GM18909 (cell line): ENCODE measurements at regions not wholly inside any gene's neighbourhood (a gene's known extent, or its start where the extent isn't known, plus 50 kb on each side); places are given as distances from the start of the nearest gene placed in this dataset.
"Not testable (repeated sequence)": the region's sequence is repeated elsewhere in the genome, so short reads cannot be mapped to it uniquely, and the experiment has no call there.

Experiments used
- ATAC-seq: cut with Tn5 transposase; IDR thresholded peaks from one replicate; pipeline ENCODE4 v1.9.1; 2021; ENCODE audit warnings: mild to moderate bottlenecking; ENCODE audit not compliant: unreplicated experiment, poor library complexity

DNA sequence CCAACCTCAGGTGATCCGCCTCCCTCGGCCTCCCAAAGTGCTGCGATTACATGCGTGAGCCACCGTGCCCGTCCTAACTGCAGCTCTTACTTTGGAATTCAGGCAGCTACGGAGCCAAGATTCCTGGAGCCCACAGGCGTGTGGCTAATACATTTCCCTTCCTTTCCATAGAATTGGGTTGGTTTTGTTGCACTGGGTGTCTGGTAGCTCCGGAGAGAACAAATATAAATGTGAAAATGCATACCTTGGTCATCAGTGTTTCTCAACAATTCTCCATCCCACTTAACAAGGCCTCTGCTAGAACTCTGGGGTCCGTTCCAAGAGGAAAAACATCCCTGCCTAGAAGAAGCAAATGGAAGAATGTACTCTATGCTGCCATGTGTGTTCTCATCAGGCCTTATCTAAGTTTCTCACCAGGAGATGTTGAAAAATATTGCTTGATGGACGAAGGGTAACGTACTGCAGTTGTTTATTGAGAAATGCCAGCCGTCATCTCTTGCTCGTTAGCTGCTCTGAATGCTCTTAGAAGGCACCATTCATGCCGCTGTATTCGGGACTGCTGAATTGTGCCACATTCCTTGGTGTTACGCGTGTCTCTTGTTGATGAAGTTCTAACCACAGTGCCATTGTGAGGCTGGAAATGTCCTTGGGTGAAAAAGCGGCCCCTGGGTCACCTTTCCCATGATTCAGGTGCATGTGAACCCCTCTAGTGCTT is 50.5 kb upstream of the CD99 start:
- ATAC-seq, result no peak

DNA sequence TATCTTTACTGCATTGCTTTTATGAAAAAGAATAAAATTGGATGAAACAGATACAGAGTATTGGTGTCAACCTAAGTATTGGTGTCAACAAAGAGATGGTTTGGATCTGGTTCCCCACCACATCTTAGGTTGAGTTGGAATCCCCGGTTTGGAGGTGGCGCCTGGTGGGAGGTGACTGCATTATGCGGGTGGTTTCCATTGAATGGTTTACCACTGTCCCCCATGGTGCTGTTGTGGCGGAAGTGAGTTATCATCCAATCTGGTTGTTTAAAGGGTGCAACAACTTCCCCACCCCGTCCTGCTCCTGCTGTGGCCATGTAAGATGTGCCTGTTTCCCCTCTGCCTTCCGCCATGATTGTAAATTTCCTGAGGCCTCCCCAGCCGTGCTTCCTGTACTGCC is 52.8 kb upstream of the CD99 start:
- no peak for ATAC-seq

GRCh38 chrX:2635342-2635741 is 55.8 kb upstream of the CD99 start:
- ATAC-seq, result no peak

DNA sequence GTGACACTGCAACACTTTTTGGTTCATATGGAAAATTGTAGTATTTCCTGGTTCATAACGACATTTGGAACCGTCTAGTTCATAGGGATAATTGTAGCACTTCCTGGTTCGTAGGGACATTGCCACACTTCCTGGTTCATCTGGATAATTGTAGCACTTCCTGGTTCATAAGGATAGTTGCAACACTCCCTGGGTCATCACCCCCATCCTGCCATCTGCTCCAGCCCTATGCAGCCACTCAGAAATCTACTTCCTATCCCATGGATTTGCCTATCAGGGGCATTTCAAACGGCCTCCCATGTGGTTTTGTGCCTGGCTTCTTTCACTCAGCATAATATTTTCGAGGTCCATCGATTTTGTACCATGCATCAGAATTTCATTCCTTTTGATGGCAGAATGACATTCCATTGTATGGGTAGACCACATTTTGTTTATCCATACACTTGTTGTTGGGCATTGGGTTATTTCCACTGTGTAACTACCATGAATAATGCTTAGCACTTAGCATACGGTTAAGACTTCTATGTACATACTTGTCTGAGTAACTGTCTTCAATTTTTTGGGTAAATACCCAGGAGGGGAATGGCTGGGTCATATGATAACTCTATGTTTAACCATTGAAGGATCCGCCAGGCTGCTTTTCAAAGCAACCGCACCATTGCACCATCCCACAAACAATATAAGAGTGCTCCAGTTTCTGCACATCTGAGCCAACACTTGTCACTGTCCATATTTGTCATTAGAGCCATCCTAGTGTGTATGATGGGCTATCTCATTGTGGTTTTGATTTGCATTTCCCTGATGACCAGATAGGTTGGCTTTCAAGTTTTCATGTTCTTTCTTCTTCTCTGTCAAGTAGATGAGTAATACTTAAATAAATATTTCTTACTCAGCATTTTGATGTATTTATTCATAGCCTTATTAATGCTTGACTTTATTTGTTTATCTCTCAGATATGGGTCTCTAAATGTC is 58.3 kb upstream of the CD99 start:
- peak; percentile 43 for ATAC-seq

- ATAC-seq, result no peak
Observed at GRCh38 chrX:2631743-2632532, 59.2 kb upstream of the CD99 start.

GRCh38 chrX:2630935-2631742 is 60.0 kb upstream of the CD99 start:
- not testable (repeated sequence) for ATAC-seq

- ATAC-seq, result not testable (repeated sequence)
Observed at GRCh38 chrX:2630008-2630934, 60.8 kb upstream of the CD99 start.

DNA sequence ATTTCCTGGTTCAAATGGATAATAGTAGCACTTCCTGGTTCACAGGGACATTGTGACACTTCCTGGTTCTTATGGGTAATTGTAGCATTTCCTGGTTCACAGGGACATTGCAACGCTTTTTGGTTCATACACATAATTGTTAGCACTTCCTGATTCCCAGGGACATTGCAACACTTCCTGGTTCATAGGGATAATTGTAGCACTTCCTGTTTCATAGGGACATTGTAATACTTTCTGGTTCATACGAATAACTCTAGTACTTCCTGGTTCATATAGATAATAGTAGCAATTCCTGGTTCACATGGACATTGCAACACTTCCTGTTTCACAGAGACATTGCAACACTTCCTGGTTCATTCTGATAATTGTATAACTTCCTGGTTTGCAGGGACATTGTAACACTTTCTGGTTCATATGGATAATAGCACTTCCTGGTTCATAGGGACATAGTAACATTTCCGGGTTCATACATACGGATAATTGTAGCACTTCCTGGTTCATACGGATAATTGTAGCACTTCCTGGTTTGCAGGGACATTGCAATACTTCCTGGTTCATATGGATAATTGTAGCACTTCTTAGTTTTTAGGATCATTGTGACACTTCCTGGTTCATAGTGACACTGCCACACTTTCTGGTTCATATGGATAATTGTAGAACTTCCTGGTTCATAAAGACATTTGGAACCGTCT is 61.6 kb upstream of the CD99 start:
- ATAC-seq, result no peak

DNA sequence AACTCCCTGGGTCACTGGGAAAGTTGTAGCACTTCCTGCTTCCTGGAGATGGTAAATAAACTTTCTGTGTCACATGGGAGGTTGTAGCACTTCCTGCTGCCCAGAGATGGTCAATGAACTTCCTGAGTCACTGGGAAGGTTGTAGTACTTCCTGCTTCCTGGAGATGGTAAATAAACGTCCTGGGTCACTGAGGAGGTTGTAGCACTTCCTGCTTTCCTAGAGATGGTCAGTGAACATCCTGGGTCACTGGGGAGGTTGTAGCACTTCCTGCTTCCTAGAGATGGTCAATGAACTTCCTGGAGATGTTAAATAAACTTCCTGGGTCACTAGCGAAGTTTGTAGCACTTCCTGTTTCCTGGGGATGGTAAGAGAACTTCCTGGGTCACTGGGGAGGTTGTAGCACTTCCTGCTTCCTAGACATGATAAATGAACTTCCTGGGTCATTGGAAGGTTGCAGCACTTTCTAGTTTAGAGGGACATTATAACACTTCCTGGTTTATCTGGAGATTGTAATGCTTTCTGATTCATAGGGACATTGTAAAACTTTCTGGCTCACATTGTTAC is 62.3 kb upstream of the CD99 start:
- ATAC-seq, result no peak

DNA sequence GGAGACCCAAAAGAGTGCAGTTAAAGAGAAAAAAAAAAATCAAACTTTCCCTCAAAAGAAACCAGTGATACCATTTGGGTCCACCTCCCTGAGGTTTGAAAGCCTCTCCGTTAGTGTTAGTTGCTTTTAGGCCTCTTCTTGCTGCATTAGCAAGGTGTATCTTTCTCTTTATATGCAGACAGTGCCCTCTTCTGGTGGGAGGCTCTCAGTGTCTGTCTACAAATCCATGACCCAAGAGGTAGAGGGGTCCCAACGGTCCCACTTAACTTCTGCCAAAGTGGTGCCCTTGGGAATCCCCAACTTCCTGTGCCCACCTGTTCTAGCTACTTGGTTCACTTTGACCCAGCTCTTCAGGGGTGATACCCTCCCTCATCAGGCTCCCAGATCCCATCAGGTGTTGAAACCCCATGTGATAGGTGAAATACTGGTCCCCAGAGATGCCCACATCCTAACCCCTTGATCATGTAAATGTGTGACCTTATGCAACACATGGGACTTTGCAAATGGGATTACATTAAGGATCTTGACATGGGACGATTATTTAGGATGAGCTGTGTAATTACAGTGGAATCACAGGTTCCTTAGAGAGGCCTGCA is 63.7 kb upstream of the CD99 start:
- ATAC-seq, result peak; percentile 82

- ATAC-seq, result no peak
Observed at GRCh38 chrX:2626750-2627149, 64.3 kb upstream of the CD99 start.

DNA sequence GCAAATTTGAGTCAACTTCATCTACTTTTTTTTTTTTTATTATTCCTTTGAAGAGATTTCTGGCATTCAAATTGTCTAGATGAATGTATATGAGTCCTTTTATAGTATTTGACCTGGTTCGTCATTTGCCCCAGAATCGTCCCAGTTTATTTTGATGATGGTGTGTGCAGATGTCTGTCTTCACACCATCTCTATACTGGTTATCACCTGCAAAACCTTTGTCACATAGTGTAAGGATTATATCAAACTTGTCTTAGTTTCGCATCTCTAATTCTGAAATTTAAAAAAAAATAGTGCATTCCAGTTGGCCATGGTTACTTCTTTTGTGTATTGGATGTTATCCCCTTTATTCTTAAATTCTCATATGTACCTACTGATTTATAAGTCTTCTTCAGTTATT is 70.5 kb upstream of the CD99 start:
- ATAC-seq, result no peak

GRCh38 chrX:2618516-2618915 is 72.6 kb upstream of the CD99 start:
- no peak for ATAC-seq

- no peak for ATAC-seq
Observed at GRCh38 chrX:2614911-2615310, 76.2 kb upstream of the CD99 start.

DNA sequence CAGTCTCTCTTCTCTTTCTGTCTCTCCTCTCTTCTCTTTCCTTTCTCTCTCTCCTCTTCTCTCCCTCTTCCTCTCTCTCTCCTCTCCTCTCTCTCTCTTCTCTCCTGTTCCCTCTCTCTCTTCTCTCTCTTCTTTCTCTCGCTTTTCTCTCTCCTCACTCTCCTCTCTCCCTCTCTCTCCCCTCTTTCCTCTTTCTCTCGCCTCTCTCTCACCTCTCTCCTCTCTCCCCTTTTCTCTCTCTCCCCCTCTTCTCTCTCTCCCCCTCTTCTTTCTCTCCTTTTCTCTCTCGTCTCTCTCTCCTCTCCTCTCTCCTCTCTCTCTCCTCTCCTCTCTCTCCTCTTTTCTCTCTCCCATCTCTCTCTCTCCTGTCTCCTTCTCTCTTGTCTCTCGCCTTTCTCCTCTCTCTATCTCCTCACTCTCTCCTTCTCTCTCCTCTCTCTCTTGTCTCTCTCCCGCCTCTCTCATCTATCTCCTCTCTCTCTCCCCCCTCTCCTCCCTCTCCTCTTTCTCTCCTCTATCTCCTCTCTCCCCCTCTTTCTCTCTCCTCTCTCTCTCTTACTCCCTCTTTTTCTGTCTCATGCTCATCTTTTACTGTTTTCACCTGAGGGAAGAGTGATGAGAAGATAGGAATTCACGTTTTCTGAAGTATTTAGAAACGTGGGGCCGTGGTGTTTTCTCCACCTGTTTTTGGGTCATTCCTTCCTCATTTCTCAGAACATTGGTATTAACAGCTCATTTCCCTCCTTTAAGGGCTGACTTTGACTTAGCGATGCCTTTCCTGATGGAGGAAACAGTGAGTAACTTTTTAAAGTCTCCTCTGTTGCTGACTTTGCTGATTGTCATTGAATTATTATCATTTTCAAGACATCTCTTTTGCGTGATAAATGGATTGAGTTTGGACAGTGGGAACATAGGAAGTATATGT is 80.6 kb upstream of the CD99 start:
- no peak for ATAC-seq

DNA sequence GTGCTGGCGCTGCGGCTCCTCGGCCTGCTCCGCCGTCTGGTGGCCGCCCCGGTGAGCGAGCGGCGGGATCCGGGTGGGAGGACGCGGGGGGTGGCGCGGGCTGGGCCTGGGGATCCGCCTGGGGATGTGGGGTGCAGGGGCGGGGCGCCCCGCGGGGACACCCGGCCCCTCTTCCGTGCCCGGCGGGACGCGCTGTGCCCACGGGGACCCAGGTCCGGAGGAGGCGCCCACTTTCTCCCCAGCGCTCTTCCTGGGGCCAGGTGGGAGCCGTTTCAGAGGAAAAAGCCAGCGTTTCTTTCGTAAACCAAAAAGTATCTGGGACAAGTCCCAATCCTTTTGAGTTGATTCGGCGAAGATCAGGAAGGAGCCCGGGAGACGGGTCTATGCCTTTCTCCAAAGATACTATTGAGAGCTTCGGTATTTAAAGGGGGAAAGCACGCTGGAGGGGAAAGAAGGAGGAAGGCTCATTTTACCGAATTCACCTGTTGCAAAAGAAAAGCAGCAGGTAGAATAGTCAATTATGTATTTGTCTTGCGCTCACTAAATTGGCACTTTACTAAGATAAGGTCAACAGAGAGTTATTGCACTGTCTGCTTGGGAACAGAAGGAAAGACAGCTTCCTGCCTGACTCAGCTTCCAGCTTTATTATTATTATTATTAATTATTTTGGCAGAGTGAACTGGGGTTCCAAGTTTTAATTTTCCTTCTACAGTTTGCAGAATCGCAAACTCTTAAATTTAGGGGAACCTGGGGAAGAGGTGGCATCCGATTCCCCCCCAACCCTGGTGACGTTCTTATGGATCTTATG is 81.5 kb upstream of the CD99 start:
- ATAC-seq, result no peak
